HG03103 (cell line): ENCODE measurements at regions not wholly inside any gene's neighbourhood (a gene's known extent, or its start where the extent isn't known, plus 50 kb on each side); places are given as distances from the start of the nearest gene placed in this dataset.
"Not testable (repeated sequence)": the region's sequence is repeated elsewhere in the genome, so short reads cannot be mapped to it uniquely, and the experiment has no call there.

ENCODE experiments used
- ATAC-seq: cut with Tn5 transposase; IDR thresholded peaks from one replicate; pipeline ENCODE4 v1.9.1; 2021; ENCODE audit warnings: low read depth; ENCODE audit not compliant: unreplicated experiment

GRCh38 chr2:44051593-44052347 is 56.0 kb upstream of the LRPPRC start:
- ATAC-seq: no peak

GRCh38 chr2:44052584-44052983 is 56.8 kb upstream of the LRPPRC start:
- ATAC-seq: no peak

GRCh38 chr2:44053052-44053451 is 57.3 kb upstream of the LRPPRC start:
- no peak for ATAC-seq

- ATAC-seq: no peak
Observed at GRCh38 chr2:44053456-44053855, 57.7 kb upstream of the LRPPRC start.

- ATAC-seq: no peak
Observed at GRCh38 chr2:44055229-44055628, 59.4 kb upstream of the LRPPRC start.

- no peak for ATAC-seq
Observed at GRCh38 chr2:44055664-44056063, 59.9 kb upstream of the LRPPRC start.

- ATAC-seq: no peak
Observed at GRCh38 chr2:44056947-44057346, 61.2 kb upstream of the LRPPRC start.

GRCh38 chr2:44060286-44060685 is 64.5 kb upstream of the LRPPRC start:
- not testable (repeated sequence) for ATAC-seq

- ATAC-seq: no peak
Observed at GRCh38 chr2:44060990-44061389, 65.2 kb upstream of the LRPPRC start.

- no peak for ATAC-seq
Observed at GRCh38 chr2:44061469-44061868, 65.7 kb upstream of the LRPPRC start.

GRCh38 chr2:44061876-44062275 is 66.1 kb upstream of the LRPPRC start:
- no peak for ATAC-seq

GRCh38 chr2:44063033-44063432 is 67.2 kb upstream of the LRPPRC start:
- no peak for ATAC-seq

- ATAC-seq: not testable (repeated sequence)
Observed at GRCh38 chr2:44064281-44064680, 68.5 kb upstream of the LRPPRC start.

- not testable (repeated sequence) for ATAC-seq
Observed at GRCh38 chr2:44067012-44067790, 71.4 kb upstream of the LRPPRC start.

GRCh38 chr2:44067791-44068181 is 72.0 kb upstream of the LRPPRC start:
- not testable (repeated sequence) for ATAC-seq

GRCh38 chr2:44071454-44072046 is 75.8 kb upstream of the LRPPRC start:
- ATAC-seq: no peak

GRCh38 chr2:44073667-44074066 is 77.9 kb upstream of the LRPPRC start:
- not testable (repeated sequence) for ATAC-seq

- ATAC-seq: not testable (repeated sequence)
Observed at GRCh38 chr2:44074795-44075194, 79.0 kb upstream of the LRPPRC start.

- no peak for ATAC-seq
Observed at GRCh38 chr2:44075541-44075940, 79.8 kb upstream of the LRPPRC start.

- no peak for ATAC-seq
Observed at GRCh38 chr2:44077942-44078511, 82.2 kb upstream of the LRPPRC start.

GRCh38 chr2:44079686-44080085 is 83.9 kb upstream of the LRPPRC start:
- no peak for ATAC-seq
